ENCODE measurements at regions not wholly inside any gene's neighbourhood (a gene's known extent, or its start where the extent isn't known, plus 50 kb on each side); places are given as distances from the start of the nearest gene placed in this dataset.

DNA sequence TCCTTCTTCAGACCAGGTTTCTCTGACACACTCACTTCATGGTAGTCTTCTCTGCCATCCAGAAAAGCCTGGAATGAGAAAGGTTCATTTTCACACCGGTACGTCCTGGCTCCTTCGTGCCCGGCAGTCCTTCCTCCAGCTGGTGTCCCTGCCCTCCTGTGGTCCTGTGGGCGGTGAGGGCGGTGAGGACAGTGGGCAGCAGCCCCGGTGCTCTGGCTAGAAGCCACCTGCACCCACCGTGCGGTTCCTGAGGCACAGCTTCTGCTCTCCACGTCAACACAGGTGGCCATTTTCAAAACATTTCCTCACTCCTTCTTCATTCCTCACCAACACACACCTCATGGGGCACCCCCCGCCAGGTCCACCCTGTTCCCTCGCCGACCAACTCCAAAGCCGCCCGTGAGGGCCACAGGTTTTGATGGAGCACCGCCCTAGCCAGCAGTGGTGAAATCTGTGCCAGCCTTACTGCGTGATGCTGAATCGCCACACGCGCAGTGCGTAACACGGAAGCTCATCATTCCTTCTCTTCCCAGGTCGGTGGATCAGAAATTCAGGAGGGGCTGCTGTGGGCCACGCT is 251.4 kb upstream of the RNF32 start:
- no peak for TF ChIP-seq EZH2 (IDR thresholded peaks at IDR 0.05; ENCODE audit: borderline replicate concordance, insufficient read depth, low read length, poor library complexity, severe bottlenecking)
- no peak for TF ChIP-seq MXI1 (conservative IDR thresholded peaks at IDR 0.05; ENCODE audit: poor library complexity, severe bottlenecking)
- TF ChIP-seq RAD21 (conservative IDR thresholded peaks at IDR 0.05) = no peak
- TF ChIP-seq, protein P1, sequence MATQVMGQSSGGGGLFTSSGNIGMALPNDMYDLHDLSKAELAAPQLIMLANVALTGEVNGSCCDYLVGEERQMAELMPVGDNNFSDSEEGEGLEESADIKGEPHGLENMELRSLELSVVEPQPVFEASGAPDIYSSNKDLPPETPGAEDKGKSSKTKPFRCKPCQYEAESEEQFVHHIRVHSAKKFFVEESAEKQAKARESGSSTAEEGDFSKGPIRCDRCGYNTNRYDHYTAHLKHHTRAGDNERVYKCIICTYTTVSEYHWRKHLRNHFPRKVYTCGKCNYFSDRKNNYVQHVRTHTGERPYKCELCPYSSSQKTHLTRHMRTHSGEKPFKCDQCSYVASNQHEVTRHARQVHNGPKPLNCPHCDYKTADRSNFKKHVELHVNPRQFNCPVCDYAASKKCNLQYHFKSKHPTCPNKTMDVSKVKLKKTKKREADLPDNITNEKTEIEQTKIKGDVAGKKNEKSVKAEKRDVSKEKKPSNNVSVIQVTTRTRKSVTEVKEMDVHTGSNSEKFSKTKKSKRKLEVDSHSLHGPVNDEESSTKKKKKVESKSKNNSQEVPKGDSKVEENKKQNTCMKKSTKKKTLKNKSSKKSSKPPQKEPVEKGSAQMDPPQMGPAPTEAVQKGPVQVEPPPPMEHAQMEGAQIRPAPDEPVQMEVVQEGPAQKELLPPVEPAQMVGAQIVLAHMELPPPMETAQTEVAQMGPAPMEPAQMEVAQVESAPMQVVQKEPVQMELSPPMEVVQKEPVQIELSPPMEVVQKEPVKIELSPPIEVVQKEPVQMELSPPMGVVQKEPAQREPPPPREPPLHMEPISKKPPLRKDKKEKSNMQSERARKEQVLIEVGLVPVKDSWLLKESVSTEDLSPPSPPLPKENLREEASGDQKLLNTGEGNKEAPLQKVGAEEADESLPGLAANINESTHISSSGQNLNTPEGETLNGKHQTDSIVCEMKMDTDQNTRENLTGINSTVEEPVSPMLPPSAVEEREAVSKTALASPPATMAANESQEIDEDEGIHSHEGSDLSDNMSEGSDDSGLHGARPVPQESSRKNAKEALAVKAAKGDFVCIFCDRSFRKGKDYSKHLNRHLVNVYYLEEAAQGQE (IDR thresholded peaks at IDR 0.05; ENCODE audit: borderline replicate concordance) = no peak
- no peak for TF ChIP-seq TAF1 (IDR thresholded peaks at IDR 0.05; ENCODE audit: low read depth)
- TF ChIP-seq, protein P2, sequence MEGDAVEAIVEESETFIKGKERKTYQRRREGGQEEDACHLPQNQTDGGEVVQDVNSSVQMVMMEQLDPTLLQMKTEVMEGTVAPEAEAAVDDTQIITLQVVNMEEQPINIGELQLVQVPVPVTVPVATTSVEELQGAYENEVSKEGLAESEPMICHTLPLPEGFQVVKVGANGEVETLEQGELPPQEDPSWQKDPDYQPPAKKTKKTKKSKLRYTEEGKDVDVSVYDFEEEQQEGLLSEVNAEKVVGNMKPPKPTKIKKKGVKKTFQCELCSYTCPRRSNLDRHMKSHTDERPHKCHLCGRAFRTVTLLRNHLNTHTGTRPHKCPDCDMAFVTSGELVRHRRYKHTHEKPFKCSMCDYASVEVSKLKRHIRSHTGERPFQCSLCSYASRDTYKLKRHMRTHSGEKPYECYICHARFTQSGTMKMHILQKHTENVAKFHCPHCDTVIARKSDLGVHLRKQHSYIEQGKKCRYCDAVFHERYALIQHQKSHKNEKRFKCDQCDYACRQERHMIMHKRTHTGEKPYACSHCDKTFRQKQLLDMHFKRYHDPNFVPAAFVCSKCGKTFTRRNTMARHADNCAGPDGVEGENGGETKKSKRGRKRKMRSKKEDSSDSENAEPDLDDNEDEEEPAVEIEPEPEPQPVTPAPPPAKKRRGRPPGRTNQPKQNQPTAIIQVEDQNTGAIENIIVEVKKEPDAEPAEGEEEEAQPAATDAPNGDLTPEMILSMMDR (IDR thresholded peaks at IDR 0.05; ENCODE audit: poor library complexity, severe bottlenecking) = no peak
- TF ChIP-seq SMC3 (conservative IDR thresholded peaks at IDR 0.05; ENCODE audit: poor library complexity) = no peak
- no peak for TF ChIP-seq POLR2AphosphoS5 (IDR thresholded peaks at IDR 0.05)
- no peak for TF ChIP-seq EP300 (conservative IDR thresholded peaks at IDR 0.05; ENCODE audit: poor library complexity, severe bottlenecking)
- Histone ChIP-seq H3K9ac (ENCODE audit: low read length) (no peak overlapping the region), H4K20me1 (ENCODE audit: insufficient read depth) (no peaks in the 10 kb centered on the region), H3K9me3 (ENCODE audit: low read length) (no peaks in the 10 kb centered on the region), H3K4me2 (ENCODE audit: low read length) (no peak overlapping the region), H3F3A (ENCODE audit: insufficient read depth, low read length, poor library complexity, severe bottlenecking) (no peaks in the 10 kb centered on the region), H3K27ac (ENCODE audit: low read length) (no peak overlapping the region), H2AFZ (ENCODE audit: low read depth, low read length) (no peak overlapping the region), H3K79me2 (replicated peaks; ENCODE audit: insufficient read depth, low read length) (no peaks in the 10 kb centered on the region), H3K36me3 (ENCODE audit: insufficient read depth, low read length) (no peaks in the 10 kb centered on the region), H3K9me2 (ENCODE audit: insufficient read depth, low read length) (no peaks in the 10 kb centered on the region), H3K27me3 (ENCODE audit: insufficient read depth, low read depth, low read length) (peaks cover 38% of the 10 kb centered on the region), H3K4me3 (ENCODE audit: low read length) (no peak overlapping the region)

DNA sequence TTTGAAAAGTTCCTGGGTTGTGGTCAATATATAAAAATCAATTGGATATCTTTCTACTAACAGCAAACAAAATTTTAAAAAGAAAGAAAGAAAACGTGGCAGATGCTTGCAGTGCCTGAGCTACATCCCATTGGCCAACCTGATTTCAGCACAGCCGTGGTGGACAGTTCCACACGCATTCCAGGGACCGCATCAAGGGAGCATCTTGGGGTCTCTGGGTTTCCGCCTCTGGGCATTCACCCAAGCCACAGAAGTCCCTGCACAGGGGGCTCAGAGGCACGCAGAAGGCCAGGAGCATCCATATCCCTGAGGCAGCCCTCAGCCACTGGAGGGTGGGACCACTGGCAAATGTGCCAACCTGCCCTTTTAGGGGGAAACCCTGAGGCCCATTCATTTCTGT is 254.5 kb upstream of the RNF32 start:
- H3K27me3 ChIP-seq (ENCODE audit: insufficient read depth, low read depth, low read length) = peaks cover 44% of the 10 kb centered on the region
- H3K79me2 ChIP-seq (replicated peaks; ENCODE audit: insufficient read depth, low read length) = no peaks in the 10 kb centered on the region
- no peaks in the 10 kb centered on the region for H3F3A ChIP-seq (ENCODE audit: insufficient read depth, low read length, poor library complexity, severe bottlenecking)
- no peaks in the 10 kb centered on the region for H3K9me2 ChIP-seq (ENCODE audit: insufficient read depth, low read length)
- TF ChIP-seq EP300 (conservative IDR thresholded peaks at IDR 0.05; ENCODE audit: poor library complexity, severe bottlenecking) (no peak), EZH2 (IDR thresholded peaks at IDR 0.05; ENCODE audit: borderline replicate concordance, insufficient read depth, low read length, poor library complexity, severe bottlenecking) (no peak), SMC3 (conservative IDR thresholded peaks at IDR 0.05; ENCODE audit: poor library complexity) (no peak), RAD21 (conservative IDR thresholded peaks at IDR 0.05) (no peak), TAF1 (IDR thresholded peaks at IDR 0.05; ENCODE audit: low read depth) (no peak), MXI1 (conservative IDR thresholded peaks at IDR 0.05; ENCODE audit: poor library complexity, severe bottlenecking) (no peak), POLR2AphosphoS5 (IDR thresholded peaks at IDR 0.05) (no peak)
- TF ChIP-seq, protein P2 (IDR thresholded peaks at IDR 0.05; ENCODE audit: poor library complexity, severe bottlenecking) = no peak
- TF ChIP-seq, protein P1 (IDR thresholded peaks at IDR 0.05; ENCODE audit: borderline replicate concordance) = no peak
- H4K20me1 ChIP-seq (ENCODE audit: insufficient read depth) = no peaks in the 10 kb centered on the region
- H3K36me3 ChIP-seq (ENCODE audit: insufficient read depth, low read length) = no peaks in the 10 kb centered on the region
- H3K4me3 ChIP-seq (ENCODE audit: low read length) = no peak overlapping the region
- no peak overlapping the region for H3K27ac ChIP-seq (ENCODE audit: low read length)
- no peaks in the 10 kb centered on the region for H3K9me3 ChIP-seq (ENCODE audit: low read length)
- no peak overlapping the region for H2AFZ ChIP-seq (ENCODE audit: low read depth, low read length)
- no peak overlapping the region for H3K9ac ChIP-seq (ENCODE audit: low read length)
- no peak overlapping the region for H3K4me2 ChIP-seq (ENCODE audit: low read length)

Measured in neural cell (in vitro differentiated cells).